HG02610 (cell line): ENCODE measurements at regions not wholly inside any gene's neighbourhood (a gene's known extent, or its start where the extent isn't known, plus 50 kb on each side); places are given as distances from the start of the nearest gene placed in this dataset.

Source experiments
- ATAC-seq: cut with Tn5 transposase; IDR thresholded peaks from one replicate; pipeline ENCODE4 v1.9.1; 2021; ENCODE audit warnings: mild to moderate bottlenecking, moderate library complexity; ENCODE audit not compliant: unreplicated experiment

GRCh38 chr1:232386721-232387510 is 243.0 kb downstream of the SIPA1L2 start:
- no peak for ATAC-seq

- ATAC-seq, result no peak
Measured at GRCh38 chr1:232386294-232386693, 243.6 kb downstream of the SIPA1L2 start.

- no peak for ATAC-seq
Measured at GRCh38 chr1:232385221-232385620, 244.7 kb downstream of the SIPA1L2 start.

GRCh38 chr1:232384171-232384883 is 245.6 kb downstream of the SIPA1L2 start:
- ATAC-seq, result no peak

GRCh38 chr1:232383455-232384123 is 246.3 kb downstream of the SIPA1L2 start:
- ATAC-seq, result no peak

GRCh38 chr1:232382671-232383070 is 247.3 kb downstream of the SIPA1L2 start:
- no peak for ATAC-seq

- ATAC-seq, result no peak
Measured at GRCh38 chr1:232381394-232382100, 248.4 kb downstream of the SIPA1L2 start.

- ATAC-seq, result no peak
Measured at GRCh38 chr1:232380596-232380995, 249.3 kb downstream of the SIPA1L2 start.

- no peak for ATAC-seq
Measured at GRCh38 chr1:232380131-232380530, 249.8 kb downstream of the SIPA1L2 start.

- no peak for ATAC-seq
Measured at GRCh38 chr1:232379063-232379434, 250.9 kb downstream of the SIPA1L2 start.

- ATAC-seq, result no peak
Measured at GRCh38 chr1:232378266-232379062, 251.5 kb downstream of the SIPA1L2 start.

- no peak for ATAC-seq
Measured at GRCh38 chr1:232377494-232377770, 252.5 kb downstream of the SIPA1L2 start.

GRCh38 chr1:232376632-232377493 is 253.1 kb downstream of the SIPA1L2 start:
- ATAC-seq, result no peak

- ATAC-seq, result no peak
Measured at GRCh38 chr1:232372841-232373440, 257.0 kb downstream of the SIPA1L2 start.

GRCh38 chr1:232372431-232372830 is 257.5 kb downstream of the SIPA1L2 start:
- no peak for ATAC-seq

GRCh38 chr1:232369451-232370296 is 260.3 kb downstream of the SIPA1L2 start:
- ATAC-seq, result no peak

- no peak for ATAC-seq
Measured at GRCh38 chr1:232368821-232369321, 261.1 kb downstream of the SIPA1L2 start.

GRCh38 chr1:232367293-232367692 is 262.6 kb downstream of the SIPA1L2 start:
- ATAC-seq, result no peak
